ENCODE measurements at regions not wholly inside any gene's neighbourhood (a gene's known extent, or its start where the extent isn't known, plus 50 kb on each side); places are given as distances from the start of the nearest gene placed in this dataset.

GRCh38 chr10:57351076-57351475, 916.6 kb downstream of the IPMK start:
- no peaks in the 10 kb centered on the region for H3K9me3 ChIP-seq (ENCODE audit: low read depth)
- H3K4me3 ChIP-seq: no peak overlapping the region
- H3K9me2 ChIP-seq (replicated peaks; ENCODE audit: insufficient read depth): no peaks in the 10 kb centered on the region
- H3K36me3 ChIP-seq (replicated peaks; ENCODE audit: insufficient read depth, low read depth): no peaks in the 10 kb centered on the region
- no peaks in the 10 kb centered on the region for H4K20me1 ChIP-seq (ENCODE audit: insufficient read depth, poor library complexity, severe bottlenecking)
- no peaks in the 10 kb centered on the region for H3K4me1 ChIP-seq (ENCODE audit: insufficient read depth)
- no peaks in the 10 kb centered on the region for H3K79me2 ChIP-seq
- TF ChIP-seq CTCF (IDR thresholded peaks at IDR 0.05; ENCODE audit: poor library complexity) (no peak), EZH2phosphoT487 (IDR thresholded peaks at IDR 0.05; ENCODE audit: low read depth, severe bottlenecking, unreplicated experiment) (no peak), EZH2 (IDR thresholded peaks at IDR 0.05; ENCODE audit: borderline replicate concordance) (no peak)
- H3K4me2 ChIP-seq: no peak overlapping the region
- no peak for DNase-seq (ENCODE audit: low spot score)
- no peak overlapping the region for H3K27ac ChIP-seq
- WGBS (ENCODE audit: low lambda C conversion rate, missing lambda C conversion rate): 77% methylated on average over 2 of the region's 2 CpGs
- H2AFZ ChIP-seq: no peak overlapping the region
- no peaks in the 10 kb centered on the region for H3K27me3 ChIP-seq

GRCh38 chr10:57341294-57341693, 926.4 kb downstream of the IPMK start:
- Histone ChIP-seq H3K79me2 (no peaks in the 10 kb centered on the region), H2AFZ (no peak overlapping the region), H4K20me1 (ENCODE audit: insufficient read depth, poor library complexity, severe bottlenecking) (no peaks in the 10 kb centered on the region), H3K4me3 (no peak overlapping the region), H3K4me2 (no peak overlapping the region), H3K9me3 (ENCODE audit: low read depth) (no peaks in the 10 kb centered on the region), H3K36me3 (replicated peaks; ENCODE audit: insufficient read depth, low read depth) (no peaks in the 10 kb centered on the region), H3K27ac (no peak overlapping the region), H3K9me2 (replicated peaks; ENCODE audit: insufficient read depth) (no peaks in the 10 kb centered on the region), H3K4me1 (ENCODE audit: insufficient read depth) (no peaks in the 10 kb centered on the region), H3K27me3 (no peaks in the 10 kb centered on the region)
- WGBS (ENCODE audit: low lambda C conversion rate, missing lambda C conversion rate): 93% methylated on average over 7 of the region's 7 CpGs
- DNase-seq (ENCODE audit: low spot score): no peak
- no peak for TF ChIP-seq EZH2phosphoT487 (IDR thresholded peaks at IDR 0.05; ENCODE audit: low read depth, severe bottlenecking, unreplicated experiment)
- no peak for TF ChIP-seq CTCF (IDR thresholded peaks at IDR 0.05; ENCODE audit: poor library complexity)
- TF ChIP-seq EZH2 (IDR thresholded peaks at IDR 0.05; ENCODE audit: borderline replicate concordance): no peak

GRCh38 chr10:57338823-57339558, 928.7 kb downstream of the IPMK start:
- Histone ChIP-seq H3K9me2 (replicated peaks; ENCODE audit: insufficient read depth) (no peaks in the 10 kb centered on the region), H3K4me1 (ENCODE audit: insufficient read depth) (no peaks in the 10 kb centered on the region), H3K79me2 (no peaks in the 10 kb centered on the region), H3K4me3 (no peak overlapping the region), H4K20me1 (ENCODE audit: insufficient read depth, poor library complexity, severe bottlenecking) (no peaks in the 10 kb centered on the region), H3K36me3 (replicated peaks; ENCODE audit: insufficient read depth, low read depth) (no peaks in the 10 kb centered on the region), H3K27ac (no peak overlapping the region), H3K4me2 (no peak overlapping the region), H2AFZ (no peak overlapping the region), H3K27me3 (no peaks in the 10 kb centered on the region), H3K9me3 (ENCODE audit: low read depth) (no peaks in the 10 kb centered on the region)
- peak; percentile 57 for DNase-seq (ENCODE audit: low spot score)
- TF ChIP-seq CTCF (IDR thresholded peaks at IDR 0.05; ENCODE audit: poor library complexity) (peak; percentile 79), EZH2phosphoT487 (IDR thresholded peaks at IDR 0.05; ENCODE audit: low read depth, severe bottlenecking, unreplicated experiment) (no peak)
- 43% methylated on average over 4 of the region's 4 CpGs for WGBS (ENCODE audit: low lambda C conversion rate, missing lambda C conversion rate)

All from hepatocyte (in vitro differentiated cells).